LNCaP clone FGC (cell line): ENCODE measurements at regions not wholly inside any gene's neighbourhood (a gene's known extent, or its start where the extent isn't known, plus 50 kb on each side); places are given as distances from the start of the nearest gene placed in this dataset.

Source experiments
- DNase-seq: peaks from one replicate; pipeline ENCODE4 v3.0.0-alpha.2; 2011; ENCODE audit warnings: low read depth
- H3K4me3 ChIP-seq: 2 replicates; pipeline ENCODE4 v1.5.1; 2011; ENCODE audit warnings: mild to moderate bottlenecking, low read depth, low read length, control low read depth
- CTCF ChIP-seq: IDR thresholded peaks from 2 replicates; pipeline ENCODE4 v1.5.1; 2012; ENCODE audit warnings: mild to moderate bottlenecking; ENCODE audit not compliant: control insufficient read depth, insufficient read depth; ENCODE audit errors: extremely low read depth

DNA sequence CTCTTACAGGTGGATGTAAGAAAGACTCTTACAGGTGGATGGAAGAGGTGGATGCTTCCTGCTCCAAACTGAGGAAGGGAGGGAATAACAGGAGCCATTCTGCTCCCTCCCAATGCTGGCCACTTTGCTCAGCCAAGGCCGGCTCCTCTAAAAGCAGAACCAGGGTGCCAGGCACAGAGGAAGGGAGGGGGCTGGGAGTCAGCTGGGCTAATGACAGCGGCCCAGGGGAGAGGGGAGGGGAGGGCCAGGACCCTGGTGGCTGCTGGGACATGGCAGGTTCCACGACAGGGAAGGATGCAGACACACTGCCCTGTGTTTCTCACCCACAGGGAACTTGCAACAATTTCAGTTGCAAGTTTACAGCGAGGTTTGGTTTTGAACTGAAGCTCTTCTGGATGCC, 173.4 kb downstream of the ANAPC1 start:
- no peak for DNase-seq
- no peak for TF ChIP-seq CTCF
- no peak overlapping the region for H3K4me3 ChIP-seq

DNA sequence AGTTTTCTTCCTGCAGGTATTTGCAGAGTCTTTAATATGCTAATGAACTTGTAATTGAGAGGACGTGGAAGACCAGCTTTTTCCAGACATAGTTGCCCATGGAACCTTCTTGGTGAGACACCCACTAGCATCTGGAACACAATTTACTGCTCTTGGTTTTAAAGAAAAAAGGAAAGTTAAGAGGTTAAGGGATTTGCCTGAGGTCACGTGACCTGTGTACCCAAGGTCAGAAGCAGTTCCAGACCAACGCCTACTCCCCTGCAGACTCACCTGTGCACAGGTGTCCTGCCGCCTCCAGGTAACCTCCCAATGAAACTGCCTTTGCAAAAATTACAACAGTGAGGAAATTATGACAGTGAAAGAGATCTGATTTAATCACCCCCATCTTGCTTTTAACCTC, 172.7 kb downstream of the ANAPC1 start:
- no peak for DNase-seq
- no peak overlapping the region for H3K4me3 ChIP-seq
- TF ChIP-seq CTCF = no peak

DNA sequence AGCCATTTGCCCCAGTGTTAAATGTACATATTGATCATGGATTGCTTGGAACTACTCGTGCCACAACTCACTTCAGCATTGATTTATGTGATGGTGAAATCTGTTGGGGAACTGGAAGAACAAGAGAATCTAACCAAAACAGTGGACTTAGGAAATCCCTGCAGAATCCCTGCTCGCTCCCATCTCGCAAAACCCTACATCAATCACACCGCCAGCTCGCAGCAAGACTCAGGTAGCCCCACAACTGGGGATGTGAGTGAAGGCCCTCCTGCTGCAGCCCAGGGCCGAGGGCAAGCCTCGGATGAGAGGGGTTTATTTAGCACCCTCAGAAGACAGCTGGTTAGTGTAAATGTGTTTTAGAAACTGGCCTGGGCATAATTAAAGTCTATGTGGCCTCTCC, 171.6 kb downstream of the ANAPC1 start:
- no peak overlapping the region for H3K4me3 ChIP-seq
- DNase-seq = no peak
- no peak for TF ChIP-seq CTCF

DNA sequence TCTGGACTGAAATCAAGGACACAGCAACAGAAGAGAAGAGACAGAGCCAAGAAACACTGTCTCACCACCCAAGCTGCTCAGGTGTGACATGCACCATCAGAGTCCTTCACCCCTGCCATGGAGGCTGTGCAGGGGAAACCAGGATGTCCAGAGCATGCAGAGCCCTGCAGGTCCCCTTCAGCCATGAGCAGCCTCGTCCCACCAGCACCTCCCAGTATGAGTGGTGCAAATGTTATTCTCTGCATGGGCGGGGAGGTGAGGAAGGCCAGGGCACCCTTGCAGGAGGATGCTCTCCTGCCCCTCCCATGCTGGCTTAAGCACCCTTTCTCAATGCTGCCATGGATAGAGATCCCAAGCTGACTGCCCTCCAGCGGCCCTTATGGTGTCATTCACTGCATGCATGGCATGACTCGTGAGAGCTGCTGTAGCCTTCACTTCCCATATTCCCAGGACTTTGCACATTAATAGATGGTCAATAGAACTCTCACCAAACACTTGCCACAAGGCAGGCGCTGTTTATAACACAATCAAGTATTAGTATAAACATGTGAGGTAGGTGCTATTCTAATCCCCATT, 171.0 kb downstream of the ANAPC1 start:
- DNase-seq = no peak
- H3K4me3 ChIP-seq = no peak overlapping the region
- no peak for TF ChIP-seq CTCF

- no peak for TF ChIP-seq CTCF
- no peak overlapping the region for H3K4me3 ChIP-seq
- DNase-seq = no peak
These were observed 167.7 kb downstream of the ANAPC1 start for GRCh38 chr2:111715987-111716904.

DNA sequence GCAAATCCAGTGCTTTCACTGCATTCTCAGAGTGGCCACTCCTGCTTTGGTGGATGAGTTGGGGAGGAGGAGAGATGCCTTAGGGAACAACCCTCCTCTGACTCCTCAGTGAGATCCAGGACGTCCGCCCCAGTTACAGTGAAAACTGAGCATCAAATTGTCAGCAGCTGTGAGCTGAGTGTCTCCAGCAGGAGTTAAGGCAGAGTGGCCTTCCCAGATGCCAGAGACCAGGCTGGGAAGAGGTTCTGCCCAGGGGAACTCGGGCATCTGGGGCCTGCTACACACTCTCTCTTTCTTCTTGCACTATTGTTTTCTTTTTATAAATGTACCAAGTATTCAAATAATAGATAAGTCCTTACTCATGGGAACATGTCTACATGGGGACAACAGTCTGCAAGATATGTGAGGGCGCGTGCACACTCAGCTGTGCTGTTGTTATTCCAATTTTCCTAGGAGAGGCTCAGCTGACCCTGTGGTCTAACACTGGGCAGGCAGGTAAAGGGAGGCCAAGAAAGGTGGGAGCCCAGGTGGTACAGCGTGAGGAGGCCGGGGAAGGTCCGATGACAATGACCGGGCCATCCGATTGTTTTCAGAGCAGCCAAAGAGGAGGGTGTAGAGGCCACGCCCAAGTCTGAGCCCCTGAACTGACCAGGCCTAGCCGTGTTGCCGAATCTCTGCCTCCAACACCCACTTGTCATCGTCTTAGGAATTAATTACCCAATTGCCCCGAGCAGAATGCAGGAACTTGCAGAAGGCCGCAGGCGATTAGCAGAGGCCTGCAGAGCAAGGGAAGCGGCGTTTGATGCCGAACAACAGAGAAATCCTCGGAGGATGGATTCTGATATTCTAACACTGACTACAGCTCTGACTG, 166.9 kb downstream of the ANAPC1 start:
- no peak for DNase-seq
- no peak for TF ChIP-seq CTCF
- no peak overlapping the region for H3K4me3 ChIP-seq
